Stomach (tissue), 8 donors: ENCODE measurements at regions not wholly inside any gene's neighbourhood (a gene's known extent, or its start where the extent isn't known, plus 50 kb on each side); places are given as distances from the start of the nearest gene placed in this dataset.

ENCODE experiments used
- DNase-seq, 2 donors: peaks; one replicate each; pipeline versions ENCODE4 v3.0.0 to v3.0.0-alpha.2; 2013 to 2019
- H3K27ac ChIP-seq, 5 donors: fragments of 200-600 bp in 4 of 5; sonication (generic) in 4 of 5; one replicate each; pipeline ENCODE4 v1.5.1; 2013 to 2019; ENCODE audit warnings: mild to moderate bottlenecking in 1 of 5, moderate library complexity in 1 of 5
- H3K27me3 ChIP-seq, 3 donors: fragments of 200-600 bp; sonication (generic); one replicate each; pipeline ENCODE4 v1.5.1; 2017 to 2019; ENCODE audit warnings: mixed run types in 1 of 3
- H3K36me3 ChIP-seq, 4 donors: fragments of 200-600 bp; sonication (generic); 1 replicate in 3 of 4; 2 replicates in 1 of 4; pipeline ENCODE4 v1.5.1; 2016 to 2019
- H3K4me1 ChIP-seq, 4 donors: fragments of 200-600 bp; sonication (generic); one replicate each; pipeline ENCODE4 v1.5.1; 2016 to 2019
- H3K4me3 ChIP-seq, 4 donors: fragments of 200-600 bp; sonication (generic) in 3 of 4; one replicate each; pipeline ENCODE4 v1.5.1; 2016 to 2019; ENCODE audit warnings: mild to moderate bottlenecking in 1 of 4
- H3K9me3 ChIP-seq, 4 donors: fragments of 200-600 bp; sonication (generic); one replicate each; pipeline ENCODE4 v1.5.1; 2016 to 2019
- EP300 ChIP-seq: sonication (generic); formaldehyde crosslinking; IDR thresholded peaks from one replicate; pipeline ENCODE4 v1.6.1; 2017; ENCODE audit warnings: antibody characterized with exemption
- POLR2A ChIP-seq, 4 donors: fragments of 450-650 bp; IDR thresholded peaks; one replicate each; pipeline ENCODE4 v1.6.1; 2016; ENCODE audit warnings: antibody characterized with exemption in 4 of 4, control low read depth in 2 of 4, mild to moderate bottlenecking in 1 of 4, moderate library complexity in 1 of 4
- POLR2AphosphoS5 ChIP-seq, 3 donors: sonication (generic); formaldehyde crosslinking; IDR thresholded peaks; one replicate each; pipeline ENCODE4 v1.6.1; 2016; ENCODE audit warnings: antibody characterized with exemption in 3 of 3
- WGBS, 5 donors: extraction: QIAGEN DNeasy Blood & Tissue Kit in 3 of 5; methylation state at CpG; one replicate each; pipeline versions ENCODE4 v1.1.5 to v1.1.7; 2013 to 2018; 5-methylcytosine and 5-hydroxymethylcytosine counted together
- intact Hi-C: fragments of 100-400 bp; cut with DNase I; formaldehyde crosslinking; loops from one replicate; pipeline ENCODE4 v1.15.1; 2023; ENCODE audit warnings: low total_unique reads
- TF ChIP-seq, protein P1 (sequence below), 7 experiments: fragments of 450-650 bp in 4 of 7; fragments of 200-600 bp in 3 of 7; sonication (generic) in 3 of 7; IDR thresholded peaks; one replicate each; pipeline ENCODE4 v1.5.1; 2016 to 2019; ENCODE audit warnings: antibody characterized with exemption in 7 of 7, control low read depth in 2 of 7, mild to moderate bottlenecking in 1 of 7
- donor health status: healthy with polysubstance abuse.
- donor health status: Bipolar disorder and iron deficiency.
- donor health status: healthy.

DNA sequence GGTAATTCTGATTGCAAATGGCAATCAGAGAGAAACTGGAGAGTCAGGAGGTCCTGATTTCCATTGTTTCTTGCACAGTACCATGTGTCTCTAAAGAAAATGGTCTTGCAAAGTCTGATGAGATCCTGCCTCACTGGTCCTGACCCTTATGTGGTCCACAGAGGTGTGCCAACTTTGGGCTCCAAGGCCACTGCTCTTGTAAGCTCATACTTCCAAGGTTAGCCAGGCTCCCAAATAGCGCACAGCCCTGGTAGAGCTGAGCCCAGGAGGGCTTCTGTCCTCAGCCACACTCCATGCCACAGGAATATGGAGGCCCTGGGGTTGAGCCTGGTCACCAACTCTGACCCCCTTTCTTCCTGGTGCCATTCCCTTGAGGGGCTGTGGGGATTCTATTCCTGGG is 80.7 kb downstream of the SDC1 start:
- peaks cover 5 to 7% (median 7%) of the 10 kb centered on the region in 4 donors for H3K4me1 ChIP-seq
- H3K9me3 ChIP-seq = no peaks in the 10 kb centered on the region
- no peaks in the 10 kb centered on the region for H3K27me3 ChIP-seq
- H3K27ac ChIP-seq = no peak overlapping the region
- no peak overlapping the region for H3K4me3 ChIP-seq
- no peaks in the 10 kb centered on the region for H3K36me3 ChIP-seq
- intact Hi-C loops = no loop called here
- 95 to 100% (median 100%) methylated on average over 1 of the region's 1 CpG for WGBS, 5 donors
- DNase-seq = no peak
- TF ChIP-seq POLR2A (IDR thresholded peaks at IDR 0.05) (no peak), POLR2AphosphoS5 (IDR thresholded peaks at IDR 0.05) (no peak), EP300 (no peak)
- TF ChIP-seq, protein P1, sequence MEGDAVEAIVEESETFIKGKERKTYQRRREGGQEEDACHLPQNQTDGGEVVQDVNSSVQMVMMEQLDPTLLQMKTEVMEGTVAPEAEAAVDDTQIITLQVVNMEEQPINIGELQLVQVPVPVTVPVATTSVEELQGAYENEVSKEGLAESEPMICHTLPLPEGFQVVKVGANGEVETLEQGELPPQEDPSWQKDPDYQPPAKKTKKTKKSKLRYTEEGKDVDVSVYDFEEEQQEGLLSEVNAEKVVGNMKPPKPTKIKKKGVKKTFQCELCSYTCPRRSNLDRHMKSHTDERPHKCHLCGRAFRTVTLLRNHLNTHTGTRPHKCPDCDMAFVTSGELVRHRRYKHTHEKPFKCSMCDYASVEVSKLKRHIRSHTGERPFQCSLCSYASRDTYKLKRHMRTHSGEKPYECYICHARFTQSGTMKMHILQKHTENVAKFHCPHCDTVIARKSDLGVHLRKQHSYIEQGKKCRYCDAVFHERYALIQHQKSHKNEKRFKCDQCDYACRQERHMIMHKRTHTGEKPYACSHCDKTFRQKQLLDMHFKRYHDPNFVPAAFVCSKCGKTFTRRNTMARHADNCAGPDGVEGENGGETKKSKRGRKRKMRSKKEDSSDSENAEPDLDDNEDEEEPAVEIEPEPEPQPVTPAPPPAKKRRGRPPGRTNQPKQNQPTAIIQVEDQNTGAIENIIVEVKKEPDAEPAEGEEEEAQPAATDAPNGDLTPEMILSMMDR (IDR thresholded peaks at IDR 0.05) = no peak

DNA sequence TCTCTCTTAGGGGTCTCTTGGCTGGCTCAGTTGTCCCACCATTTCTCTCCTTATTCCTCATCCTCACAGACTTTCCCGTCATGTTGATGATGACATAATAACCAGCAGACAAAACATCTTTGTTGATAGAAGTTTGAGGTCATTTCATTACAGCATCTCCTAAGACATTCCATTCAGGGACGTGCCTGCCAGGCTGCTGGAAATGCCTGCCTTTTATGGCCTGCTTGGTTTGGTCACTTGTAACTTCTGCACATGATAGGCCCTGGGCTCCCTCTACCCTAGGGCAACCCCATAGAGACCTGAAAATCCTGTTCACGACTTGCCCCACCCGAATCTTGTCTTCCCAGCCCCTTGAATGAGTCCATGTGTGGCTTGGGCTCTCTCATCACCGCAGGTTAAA is 81.7 kb downstream of the SDC1 start:
- H3K4me1 ChIP-seq = no peaks in the 10 kb centered on the region
- H3K27ac ChIP-seq = no peak overlapping the region
- no peaks in the 10 kb centered on the region for H3K36me3 ChIP-seq
- WGBS, 5 donors = 67 to 81% (median 73%) methylated on average over 5 of the region's 5 CpGs
- no peaks in the 10 kb centered on the region for H3K27me3 ChIP-seq
- no peaks in the 10 kb centered on the region for H3K9me3 ChIP-seq
- peak in 1 of 2 donors; percentile 49 for DNase-seq
- intact Hi-C loops = no loop called here
- H3K4me3 ChIP-seq = no peak overlapping the region
- TF ChIP-seq EP300 = peak; percentile 35
- TF ChIP-seq, protein P1 (IDR thresholded peaks at IDR 0.05) = no peak

DNA sequence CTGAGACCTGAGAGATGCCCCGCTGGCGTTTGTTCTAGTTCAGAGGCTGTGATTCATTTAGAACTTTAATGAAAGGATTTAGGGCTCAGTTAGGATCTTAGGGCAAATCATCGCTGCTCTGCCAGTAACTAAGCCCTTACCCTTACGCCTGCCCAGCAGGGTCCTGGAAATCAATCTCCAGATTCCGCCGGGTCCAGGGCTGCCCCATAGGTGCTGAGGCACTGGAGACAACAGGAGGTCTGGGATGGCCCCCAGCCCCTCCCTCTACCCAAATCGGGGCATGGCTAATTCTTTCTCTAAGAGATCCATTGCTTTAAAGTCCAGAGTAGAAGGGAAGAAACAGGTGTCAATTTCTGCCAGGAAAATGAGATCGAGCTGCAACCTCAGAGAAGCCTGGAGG is 83.1 kb downstream of the SDC1 start:
- H3K27ac ChIP-seq = peak overlapping the region in 3 of 5 donors; percentile 22 to 55 (median 41)
- H3K4me1 ChIP-seq = no peaks in the 10 kb centered on the region
- intact Hi-C loops = no loop called here
- no peak for DNase-seq
- TF ChIP-seq EP300 (no peak), POLR2A (IDR thresholded peaks at IDR 0.05) (no peak), POLR2AphosphoS5 (IDR thresholded peaks at IDR 0.05) (no peak)
- TF ChIP-seq, protein P1 (IDR thresholded peaks at IDR 0.05) = no peak
- H3K27me3 ChIP-seq = no peaks in the 10 kb centered on the region
- 85 to 89% (median 88%) methylated on average over 8 of the region's 8 CpGs for WGBS, 5 donors
- H3K9me3 ChIP-seq = no peaks in the 10 kb centered on the region
- no peaks in the 10 kb centered on the region for H3K36me3 ChIP-seq
- H3K4me3 ChIP-seq = no peak overlapping the region

DNA sequence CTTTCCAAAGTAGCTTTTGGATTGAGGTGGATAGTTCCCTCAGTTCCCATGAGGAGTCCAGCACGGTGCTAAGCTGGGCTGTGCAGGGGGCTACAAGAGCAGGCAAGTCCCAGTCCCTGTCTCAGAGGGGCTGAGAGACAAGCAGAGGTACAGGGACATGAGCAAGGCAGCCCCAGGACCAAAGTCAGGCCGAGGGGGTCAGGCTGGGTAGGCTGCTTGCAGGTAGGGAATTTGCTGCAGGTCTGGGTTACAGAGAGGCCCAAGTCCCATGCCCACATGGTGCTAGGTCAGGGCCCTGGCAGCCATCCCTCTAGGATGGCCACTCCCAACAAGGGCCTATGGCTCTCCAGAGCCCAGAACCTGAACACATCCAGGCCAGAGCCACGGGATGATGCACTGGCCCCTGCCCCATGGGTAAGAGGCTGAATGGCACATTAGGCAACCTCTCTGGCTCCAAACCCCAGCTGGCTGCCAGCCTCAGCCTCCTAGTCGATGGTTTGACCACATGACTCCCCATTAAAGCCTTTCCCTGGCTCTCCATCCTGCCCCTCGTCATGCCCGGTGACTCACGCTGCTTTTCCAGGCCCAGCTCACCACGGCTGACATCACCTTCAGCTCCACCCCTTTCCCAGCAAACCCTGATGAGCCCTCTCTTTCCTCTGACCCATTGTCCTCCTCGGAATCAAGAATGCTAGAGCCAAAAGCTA is 83.7 kb downstream of the SDC1 start:
- H3K36me3 ChIP-seq = no peaks in the 10 kb centered on the region
- 59 to 76% (median 65%) methylated on average over 7 to 9 of the region's 9 CpGs for WGBS, 5 donors
- no peaks in the 10 kb centered on the region for H3K27me3 ChIP-seq
- H3K4me3 ChIP-seq = no peak overlapping the region
- TF ChIP-seq POLR2AphosphoS5 (IDR thresholded peaks at IDR 0.05) (peak; percentile 11 to 46 (median 35)), POLR2A (IDR thresholded peaks at IDR 0.05) (no peak)
- no peaks in the 10 kb centered on the region for H3K9me3 ChIP-seq
- intact Hi-C loops = no loop called here
- peak; percentile 62 to 75 for DNase-seq
- H3K27ac ChIP-seq = peak overlapping the region in 3 of 5 donors; percentile 22 to 55 (median 41)
- H3K4me1 ChIP-seq = no peaks in the 10 kb centered on the region

DNA sequence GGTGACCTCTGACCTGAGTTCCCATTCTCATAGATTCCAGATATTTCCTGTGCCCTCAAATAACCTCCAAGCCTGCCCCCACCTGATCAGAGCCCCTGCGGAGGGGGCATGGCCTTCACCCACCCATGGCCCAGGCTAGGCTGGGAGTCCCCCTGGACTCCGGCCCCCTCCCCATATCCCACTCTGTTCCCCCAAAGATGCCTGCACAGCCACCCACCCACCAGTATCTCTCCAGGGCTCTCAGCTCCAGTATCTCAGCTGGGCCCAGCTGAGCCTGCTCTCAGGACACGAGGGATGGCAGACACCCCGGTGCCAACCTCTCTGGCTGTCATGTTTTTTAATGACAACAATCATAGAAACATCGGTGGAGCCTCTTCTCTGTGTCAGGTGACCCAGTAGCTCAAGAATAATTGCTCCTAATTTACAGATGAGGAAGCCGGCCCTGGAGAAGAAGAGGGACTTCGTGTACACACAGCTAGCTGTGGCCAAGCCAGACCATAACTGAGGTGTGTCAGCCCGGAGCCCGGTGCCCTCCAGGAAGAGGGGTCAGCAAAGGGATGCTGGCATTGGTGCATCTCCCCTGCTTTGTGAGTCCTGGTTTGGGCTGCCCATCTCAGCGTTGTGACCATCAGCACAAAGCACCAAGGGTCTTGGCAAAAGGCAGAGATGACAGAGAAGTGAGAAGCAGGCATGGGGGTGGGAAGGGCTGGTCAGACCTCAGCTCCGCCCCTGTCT is 84.4 kb downstream of the SDC1 start:
- Histone ChIP-seq H3K4me1 (peaks cover 0 to 6% (median 0%) of the 10 kb centered on the region in 4 donors), H3K27ac (no peak overlapping the region), H3K4me3 (no peak overlapping the region), H3K9me3 (no peaks in the 10 kb centered on the region), H3K36me3 (no peaks in the 10 kb centered on the region), H3K27me3 (no peaks in the 10 kb centered on the region)
- intact Hi-C loops = no loop called here
- DNase-seq = no peak
- 85 to 90% (median 89%) methylated on average over 11 of the region's 11 CpGs for WGBS, 5 donors
- TF ChIP-seq POLR2AphosphoS5 (IDR thresholded peaks at IDR 0.05) = no peak
- TF ChIP-seq, protein P1 (IDR thresholded peaks at IDR 0.05) = no peak
- no peak for TF ChIP-seq POLR2A (IDR thresholded peaks at IDR 0.05)
- no peak for TF ChIP-seq EP300
